Large intestine (tissue), 3 donors: ENCODE measurements at regions not wholly inside any gene's neighbourhood (a gene's known extent, or its start where the extent isn't known, plus 50 kb on each side); places are given as distances from the start of the nearest gene placed in this dataset.

Experiments used
- DNase-seq, 2 donors: peaks; one replicate each; pipeline versions ENCODE4 v3.0.0 to v3.0.0-alpha.2; 2013
- H3K27ac ChIP-seq: one replicate; pipeline ENCODE4 v1.5.1; 2013; ENCODE audit warnings: low read length
- H3K27me3 ChIP-seq: 2 replicates; pipeline ENCODE4 v1.6.1; 2013; ENCODE audit warnings: low read length; ENCODE audit not compliant: control insufficient read depth, insufficient read depth
- H3K36me3 ChIP-seq: 2 replicates; pipeline ENCODE4 v1.6.1; 2013; ENCODE audit warnings: low read length; ENCODE audit not compliant: control insufficient read depth, insufficient read depth
- H3K4me1 ChIP-seq: one replicate; pipeline ENCODE4 v1.6.1; 2013; ENCODE audit warnings: low read length; ENCODE audit not compliant: control insufficient read depth, insufficient read depth
- H3K4me3 ChIP-seq: one replicate; pipeline ENCODE4 v1.5.1; 2013; ENCODE audit warnings: low read length
- H3K9me3 ChIP-seq: one replicate; pipeline ENCODE4 v1.6.1; 2013; ENCODE audit warnings: mild to moderate bottlenecking, low read depth, low read length, moderate library complexity; ENCODE audit not compliant: control insufficient read depth
- WGBS: methylation state at CpG from one replicate; pipeline ENCODE4 v1.1.5; 2013; ENCODE audit warnings: low lambda C conversion rate; ENCODE audit not compliant: insufficient coverage; 5-methylcytosine and 5-hydroxymethylcytosine counted together

DNA sequence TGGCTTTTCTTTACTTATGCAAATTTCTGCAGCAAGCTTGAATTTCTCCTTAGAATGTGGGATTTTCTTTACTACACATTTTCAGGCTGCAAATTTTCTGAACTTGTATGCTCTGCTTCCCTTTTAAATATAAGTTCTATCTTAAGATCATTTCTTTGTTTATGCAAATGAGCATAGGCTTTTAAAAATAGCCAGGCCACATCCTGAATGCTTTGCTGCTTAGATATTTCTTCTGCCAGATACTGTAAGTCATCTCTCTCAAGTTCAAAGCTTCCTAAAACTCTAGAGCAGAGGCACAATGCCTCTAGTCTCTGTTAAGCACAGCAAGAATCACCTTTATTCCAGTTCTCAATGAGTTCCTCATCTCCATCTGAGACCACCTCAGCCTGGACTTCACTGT lies 685.9 kb upstream of the LRRC4C start:
- Histone ChIP-seq H3K9me3 (peaks cover 6% of the 10 kb centered on the region), H3K27ac (no peak overlapping the region), H3K36me3 (no peaks in the 10 kb centered on the region), H3K4me3 (no peak overlapping the region), H3K4me1 (no peaks in the 10 kb centered on the region), H3K27me3 (no peaks in the 10 kb centered on the region)
- no peak for DNase-seq

DNA sequence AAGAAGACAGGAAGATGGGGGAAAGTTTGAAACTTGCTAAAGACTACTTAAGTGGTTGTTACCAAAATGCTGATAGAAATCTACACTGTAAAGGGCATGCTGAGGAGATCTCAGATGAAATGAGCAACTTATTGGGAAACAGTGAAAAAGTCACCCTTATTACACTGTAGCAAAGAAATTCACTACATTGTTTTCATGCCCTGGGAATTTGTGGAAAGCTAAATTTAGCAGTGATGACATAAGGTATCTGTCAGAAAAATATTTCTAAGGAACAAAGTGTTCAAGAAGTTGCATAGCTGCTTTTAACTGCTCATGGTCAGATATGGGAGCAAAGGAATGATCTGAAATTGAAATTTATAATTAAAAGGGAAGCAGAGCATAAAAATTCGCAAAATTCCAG lies 702.4 kb upstream of the LRRC4C start:
- H3K27ac ChIP-seq: no peak overlapping the region
- no peak for DNase-seq
- no peaks in the 10 kb centered on the region for H3K9me3 ChIP-seq
- 100% methylated on average over 1 of the region's 1 CpG for WGBS
- no peaks in the 10 kb centered on the region for H3K4me1 ChIP-seq
- H3K36me3 ChIP-seq: no peaks in the 10 kb centered on the region
- no peaks in the 10 kb centered on the region for H3K27me3 ChIP-seq
- H3K4me3 ChIP-seq: no peak overlapping the region

DNA sequence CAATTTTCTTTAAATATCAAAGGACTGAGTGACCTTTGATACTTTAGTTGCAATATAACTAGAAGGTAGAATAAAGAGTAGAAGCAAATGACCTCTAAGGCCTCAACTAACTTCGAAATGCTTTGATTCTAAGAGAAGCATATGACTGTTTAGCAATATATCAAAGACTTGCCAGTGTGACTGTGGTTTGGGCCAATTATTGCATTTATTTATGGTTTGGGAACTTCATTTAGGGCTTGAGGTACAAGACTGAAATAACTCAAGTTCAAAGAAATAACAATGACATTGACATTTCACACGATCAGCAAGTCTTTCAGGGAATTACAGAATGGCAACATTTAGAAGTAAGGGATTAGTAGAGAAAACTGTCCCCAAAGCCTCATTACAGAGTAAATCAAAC lies 709.7 kb upstream of the LRRC4C start:
- no peak overlapping the region for H3K27ac ChIP-seq
- no peak overlapping the region for H3K4me3 ChIP-seq
- no peaks in the 10 kb centered on the region for H3K27me3 ChIP-seq
- DNase-seq: peak; percentile 11 to 74
- H3K9me3 ChIP-seq: no peaks in the 10 kb centered on the region
- H3K4me1 ChIP-seq: peaks cover 2% of the 10 kb centered on the region
- no peaks in the 10 kb centered on the region for H3K36me3 ChIP-seq
- 25% methylated on average over 1 of the region's 2 CpGs for WGBS

DNA sequence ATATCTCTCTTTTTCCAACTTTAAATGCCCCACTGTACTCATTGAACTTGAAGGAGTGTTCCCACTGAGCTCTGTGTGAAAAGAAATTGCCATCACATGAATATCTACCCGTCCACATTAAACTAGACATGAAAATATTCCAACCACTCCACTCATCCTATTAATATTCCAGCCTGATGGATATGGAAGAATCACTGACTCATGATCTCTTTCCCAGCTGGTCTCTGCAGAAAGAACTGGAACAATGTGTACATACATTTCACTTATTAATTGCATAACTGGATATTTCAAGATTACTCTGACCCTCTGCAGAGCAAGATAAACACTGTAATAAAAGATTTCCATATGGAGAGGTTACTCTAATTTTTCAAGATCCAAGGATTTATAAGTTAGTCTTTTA lies 711.1 kb upstream of the LRRC4C start:
- Histone ChIP-seq H3K27me3 (no peaks in the 10 kb centered on the region), H3K27ac (no peak overlapping the region), H3K9me3 (no peaks in the 10 kb centered on the region), H3K36me3 (no peaks in the 10 kb centered on the region), H3K4me3 (no peak overlapping the region), H3K4me1 (peaks cover 5% of the 10 kb centered on the region)
- WGBS: no CpG with 5 or more reads among the region's 1 CpG
- DNase-seq: no peak

DNA sequence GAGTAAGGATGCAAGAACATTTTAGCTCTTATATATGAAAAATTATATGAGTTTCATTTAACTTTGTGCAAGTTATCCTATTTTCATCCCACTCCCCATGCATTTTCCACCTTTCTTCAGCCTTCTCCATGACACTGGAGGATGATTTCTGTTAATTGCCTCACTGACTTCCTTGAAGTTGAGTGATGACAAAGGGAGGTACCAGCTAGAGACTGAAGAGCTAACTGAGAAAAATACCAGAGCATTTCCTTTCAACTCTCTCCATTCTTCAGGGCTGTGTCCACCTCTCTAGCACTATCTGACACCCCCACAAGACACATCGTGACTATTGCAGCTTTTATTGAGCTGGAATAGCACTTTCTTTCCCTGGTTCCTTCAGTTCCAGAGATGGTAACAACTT lies 711.6 kb upstream of the LRRC4C start:
- H3K4me1 ChIP-seq: peaks cover 6% of the 10 kb centered on the region
- no peaks in the 10 kb centered on the region for H3K36me3 ChIP-seq
- no peak overlapping the region for H3K4me3 ChIP-seq
- WGBS: no CpG with 5 or more reads among the region's 1 CpG
- DNase-seq: no peak
- H3K27me3 ChIP-seq: no peaks in the 10 kb centered on the region
- H3K9me3 ChIP-seq: no peaks in the 10 kb centered on the region
- no peak overlapping the region for H3K27ac ChIP-seq

DNA sequence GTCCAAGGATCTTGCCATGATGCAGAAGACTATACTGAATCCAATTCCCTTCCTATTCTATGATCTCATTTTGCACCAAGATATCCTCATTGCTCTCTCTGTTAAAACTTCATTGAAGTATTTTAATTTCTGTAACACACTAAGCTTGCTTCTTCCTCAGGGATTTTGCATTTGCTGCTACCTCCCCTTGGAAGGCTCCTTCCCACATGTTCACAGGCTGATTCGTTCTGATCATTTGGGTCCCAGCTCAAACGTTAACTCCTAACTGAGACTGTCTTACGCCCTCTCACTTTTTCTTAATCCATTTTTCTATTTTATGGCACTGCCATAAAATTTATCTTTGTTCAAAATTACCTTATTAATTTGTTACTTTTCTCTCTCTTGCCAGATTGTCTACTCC lies 713.0 kb upstream of the LRRC4C start:
- no peak overlapping the region for H3K27ac ChIP-seq
- 4% methylated on average over 3 of the region's 3 CpGs for WGBS
- peaks cover 6% of the 10 kb centered on the region for H3K4me1 ChIP-seq
- no peaks in the 10 kb centered on the region for H3K27me3 ChIP-seq
- no peaks in the 10 kb centered on the region for H3K36me3 ChIP-seq
- H3K4me3 ChIP-seq: no peak overlapping the region
- H3K9me3 ChIP-seq: no peaks in the 10 kb centered on the region
- DNase-seq: peak in 1 of 2 donors; percentile 21

DNA sequence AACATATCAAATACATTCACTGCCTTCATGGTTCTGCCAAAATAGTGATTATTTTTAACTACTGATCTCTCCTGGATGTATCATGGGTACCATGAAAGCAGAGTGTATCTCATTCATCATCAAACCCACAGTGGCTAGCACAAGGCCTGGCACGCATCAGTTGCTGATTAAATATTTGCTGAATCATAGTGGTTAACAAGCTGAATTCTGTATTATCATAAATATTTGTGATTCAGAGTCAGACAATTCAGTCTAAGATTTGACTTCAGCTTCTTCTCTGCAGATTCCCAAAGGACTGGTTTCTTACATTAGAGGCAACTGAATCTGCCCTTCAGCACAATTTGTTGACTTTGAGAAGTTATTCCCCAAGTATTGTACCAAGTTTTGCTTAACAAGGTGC lies 715.8 kb upstream of the LRRC4C start:
- DNase-seq: no peak
- H3K4me3 ChIP-seq: no peak overlapping the region
- H3K4me1 ChIP-seq: peaks cover 4% of the 10 kb centered on the region
- no peaks in the 10 kb centered on the region for H3K9me3 ChIP-seq
- whole genome bisulfite sequencing: no CpG with 5 or more reads among the region's 1 CpG
- no peaks in the 10 kb centered on the region for H3K36me3 ChIP-seq
- no peak overlapping the region for H3K27ac ChIP-seq
- no peaks in the 10 kb centered on the region for H3K27me3 ChIP-seq

DNA sequence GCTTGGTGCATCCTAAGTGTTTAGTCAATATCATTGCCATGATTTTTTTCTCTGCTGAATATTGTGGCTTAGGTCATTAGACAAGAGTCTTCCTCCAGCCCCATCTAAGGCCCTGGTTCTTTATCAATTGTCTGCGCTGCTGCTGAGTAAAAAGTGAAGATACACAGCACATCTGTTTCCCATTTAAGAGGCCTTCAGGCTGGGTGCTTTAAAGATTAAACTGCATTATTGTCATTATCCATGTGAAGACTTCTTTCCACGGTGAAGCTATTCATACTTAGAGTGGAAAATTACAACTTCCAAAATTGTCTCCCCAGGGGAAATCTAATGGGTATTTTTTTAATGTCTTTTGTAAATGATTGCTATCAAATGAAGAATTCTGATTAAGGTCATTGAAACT lies 719.8 kb upstream of the LRRC4C start:
- DNase-seq: no peak
- Histone ChIP-seq H3K36me3 (no peaks in the 10 kb centered on the region), H3K27ac (no peak overlapping the region), H3K4me1 (peaks cover 4% of the 10 kb centered on the region), H3K27me3 (no peaks in the 10 kb centered on the region), H3K4me3 (no peak overlapping the region), H3K9me3 (no peaks in the 10 kb centered on the region)
- WGBS: 33% methylated on average over 1 of the region's 2 CpGs

DNA sequence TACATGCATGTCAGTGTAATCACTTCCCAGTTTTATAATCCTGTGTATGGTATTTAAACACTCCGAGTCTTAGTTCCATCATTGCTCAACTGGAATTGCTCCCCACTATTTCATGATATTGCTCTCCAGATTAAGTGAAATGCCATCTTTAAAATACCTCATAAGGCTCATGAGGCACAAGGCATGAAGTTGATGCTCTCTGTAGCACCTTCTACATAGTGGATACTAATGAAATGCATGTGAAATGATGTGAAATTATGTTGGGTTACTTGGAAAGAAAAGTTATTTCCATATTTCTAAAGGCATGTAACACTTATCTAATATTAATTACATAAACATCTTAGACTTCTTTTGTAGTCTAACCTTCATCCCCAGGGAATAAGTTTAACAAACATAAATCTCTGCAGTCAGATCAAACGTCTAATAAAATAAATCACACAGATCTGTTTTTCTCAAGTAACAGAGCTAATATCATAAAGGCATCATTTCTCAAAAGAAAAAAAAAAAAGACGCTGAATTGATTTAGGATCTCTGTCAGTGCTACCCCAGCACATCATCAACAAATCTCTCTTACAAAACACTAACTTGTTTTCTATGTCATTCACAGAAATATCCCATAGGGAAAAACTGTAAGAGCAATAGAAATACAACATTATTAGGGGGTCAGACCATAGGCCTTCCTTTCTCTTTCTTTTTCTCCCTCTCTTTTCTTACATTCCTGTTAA lies 736.0 kb upstream of the LRRC4C start:
- no peak overlapping the region for H3K4me3 ChIP-seq
- H3K36me3 ChIP-seq: no peaks in the 10 kb centered on the region
- H3K27me3 ChIP-seq: no peaks in the 10 kb centered on the region
- no peak for DNase-seq
- WGBS: 50% methylated on average over 1 of the region's 3 CpGs
- no peaks in the 10 kb centered on the region for H3K4me1 ChIP-seq
- H3K9me3 ChIP-seq: no peaks in the 10 kb centered on the region
- H3K27ac ChIP-seq: no peak overlapping the region

DNA sequence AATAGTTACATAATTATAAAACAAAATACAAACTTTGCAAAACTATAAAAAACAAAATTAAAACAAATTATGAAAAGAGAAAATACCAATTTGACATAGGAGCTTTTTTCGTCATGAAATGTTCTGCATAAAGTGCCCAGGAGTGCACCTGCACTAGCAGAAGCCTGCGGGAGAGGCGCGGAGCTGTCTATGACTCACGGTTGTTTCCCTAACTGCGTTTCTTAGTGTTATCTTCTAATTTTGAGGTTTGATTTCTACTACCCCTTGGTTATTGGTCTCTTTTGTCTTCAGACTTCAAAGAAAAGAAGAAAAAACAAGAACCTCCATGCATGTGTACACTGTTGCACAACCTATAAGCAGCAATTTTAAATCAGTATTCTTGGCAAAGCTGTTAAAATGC lies 740.9 kb upstream of the LRRC4C start:
- no peak overlapping the region for H3K4me3 ChIP-seq
- H3K27me3 ChIP-seq: no peaks in the 10 kb centered on the region
- no peaks in the 10 kb centered on the region for H3K4me1 ChIP-seq
- no peaks in the 10 kb centered on the region for H3K36me3 ChIP-seq
- 100% methylated on average over 1 of the region's 6 CpGs for WGBS
- DNase-seq: no peak
- no peaks in the 10 kb centered on the region for H3K9me3 ChIP-seq
- H3K27ac ChIP-seq: no peak overlapping the region

DNA sequence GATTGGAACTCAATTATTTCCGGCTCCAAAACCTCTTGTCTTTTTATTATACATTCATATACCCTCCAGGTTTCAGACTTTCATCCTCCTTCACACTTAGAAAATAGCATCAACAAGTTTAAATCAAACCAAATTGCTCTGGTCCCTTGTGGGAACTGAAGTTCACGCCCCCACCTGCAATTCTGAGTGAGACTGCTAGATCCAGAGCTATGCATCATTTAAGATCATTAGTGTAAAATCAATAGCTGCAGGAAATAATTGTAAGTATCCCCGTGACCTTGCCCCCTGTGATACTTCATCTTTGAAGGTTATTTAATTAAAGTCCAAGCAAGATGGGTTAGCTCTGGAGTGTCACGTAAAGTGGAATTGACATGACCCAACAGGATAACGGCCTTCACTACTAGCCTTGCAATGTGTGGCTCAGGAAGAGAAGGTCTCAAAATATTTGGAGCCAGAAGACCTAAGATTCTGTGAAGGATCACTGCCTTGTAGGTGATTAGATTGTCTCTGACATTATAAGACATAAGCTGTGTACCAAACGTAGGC lies 742.2 kb upstream of the LRRC4C start:
- no peaks in the 10 kb centered on the region for H3K36me3 ChIP-seq
- no peaks in the 10 kb centered on the region for H3K9me3 ChIP-seq
- H3K27me3 ChIP-seq: no peaks in the 10 kb centered on the region
- 100% methylated on average over 2 of the region's 6 CpGs for WGBS
- H3K4me3 ChIP-seq: no peak overlapping the region
- peaks cover 2% of the 10 kb centered on the region for H3K4me1 ChIP-seq
- DNase-seq: no peak
- no peak overlapping the region for H3K27ac ChIP-seq
